Lower leg skin (tissue), 3 donors: ENCODE measurements at regions not wholly inside any gene's neighbourhood (a gene's known extent, or its start where the extent isn't known, plus 50 kb on each side); places are given as distances from the start of the nearest gene placed in this dataset.

Source experiments
- POLR2A ChIP-seq, 2 donors: fragments of 450-650 bp; IDR thresholded peaks; one replicate each; pipeline ENCODE4 v1.6.1; 2016 to 2017; ENCODE audit warnings: antibody characterized with exemption in 2 of 2, mild to moderate bottlenecking in 1 of 2, moderate library complexity in 1 of 2
- TF ChIP-seq, protein P1 (sequence below), 3 donors: fragments of 450-650 bp; IDR thresholded peaks; one replicate each; pipeline ENCODE4 v1.5.1; 2016; ENCODE audit warnings: antibody characterized with exemption in 3 of 3, mild to moderate bottlenecking in 3 of 3, moderate library complexity in 2 of 3

DNA sequence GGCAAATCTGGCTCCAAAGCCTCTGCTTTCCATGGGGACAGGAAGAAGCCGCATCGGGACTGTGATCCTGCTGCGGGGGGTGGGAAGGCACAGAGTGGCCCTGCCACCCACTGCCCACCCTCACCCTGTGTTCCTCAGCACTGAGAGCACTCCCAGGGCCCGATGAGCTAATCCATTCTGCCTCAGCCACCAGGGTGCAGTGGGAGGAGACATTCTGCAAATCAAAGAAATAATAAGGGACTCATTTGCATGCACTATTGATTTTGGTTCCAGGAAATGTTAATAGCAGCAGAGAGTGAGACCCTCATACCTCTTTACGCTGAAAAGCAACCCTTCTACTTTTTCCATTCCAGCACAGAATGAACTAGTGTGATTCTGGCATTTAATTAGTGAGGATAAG, 572.8 kb downstream of the INHBA start:
- TF ChIP-seq, protein P1, sequence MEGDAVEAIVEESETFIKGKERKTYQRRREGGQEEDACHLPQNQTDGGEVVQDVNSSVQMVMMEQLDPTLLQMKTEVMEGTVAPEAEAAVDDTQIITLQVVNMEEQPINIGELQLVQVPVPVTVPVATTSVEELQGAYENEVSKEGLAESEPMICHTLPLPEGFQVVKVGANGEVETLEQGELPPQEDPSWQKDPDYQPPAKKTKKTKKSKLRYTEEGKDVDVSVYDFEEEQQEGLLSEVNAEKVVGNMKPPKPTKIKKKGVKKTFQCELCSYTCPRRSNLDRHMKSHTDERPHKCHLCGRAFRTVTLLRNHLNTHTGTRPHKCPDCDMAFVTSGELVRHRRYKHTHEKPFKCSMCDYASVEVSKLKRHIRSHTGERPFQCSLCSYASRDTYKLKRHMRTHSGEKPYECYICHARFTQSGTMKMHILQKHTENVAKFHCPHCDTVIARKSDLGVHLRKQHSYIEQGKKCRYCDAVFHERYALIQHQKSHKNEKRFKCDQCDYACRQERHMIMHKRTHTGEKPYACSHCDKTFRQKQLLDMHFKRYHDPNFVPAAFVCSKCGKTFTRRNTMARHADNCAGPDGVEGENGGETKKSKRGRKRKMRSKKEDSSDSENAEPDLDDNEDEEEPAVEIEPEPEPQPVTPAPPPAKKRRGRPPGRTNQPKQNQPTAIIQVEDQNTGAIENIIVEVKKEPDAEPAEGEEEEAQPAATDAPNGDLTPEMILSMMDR (IDR thresholded peaks at IDR 0.05), result no peak
- TF ChIP-seq POLR2A (IDR thresholded peaks at IDR 0.05), result no peak
